ENCODE measurements at regions not wholly inside any gene's neighbourhood (a gene's known extent, or its start where the extent isn't known, plus 50 kb on each side); places are given as distances from the start of the nearest gene placed in this dataset.

- Mint-ChIP-seq H3K4me1 (no peaks in the 10 kb centered on the region), H3K27ac (no peak overlapping the region), H3K9me3 (ENCODE audit: insufficient read depth) (peaks cover 3% of the 10 kb centered on the region), H3K27me3 (no peaks in the 10 kb centered on the region), H3K4me3 (no peak overlapping the region)
- intact Hi-C loops (cut with micrococcal nuclease): no loop called here
- Histone ChIP-seq H3K9me3 (ENCODE audit: control extremely low read depth in 1 of 3, control insufficient read depth in 2 of 3, insufficient read depth in 1 of 3, low read length in 2 of 3) (peaks cover 0 to 3% (median 0%) of the 10 kb centered on the region in 3 donors), H3K27ac (ENCODE audit: low read length in 2 of 2) (no peak overlapping the region), H3K27me3 (replicated peaks in 1 of 4; ENCODE audit: control extremely low read depth in 1 of 4, control insufficient read depth in 3 of 4, insufficient read depth in 4 of 4, low read length in 3 of 4) (no peaks in the 10 kb centered on the region), H4K20me1 (ENCODE audit: control insufficient read depth, insufficient read depth, low read length, poor library complexity, severe bottlenecking) (no peaks in the 10 kb centered on the region), H3K36me3 (replicated peaks in 1 of 2; ENCODE audit: control extremely low read depth in 1 of 2, control insufficient read depth in 1 of 2, extremely low read depth in 1 of 2, insufficient read depth in 2 of 2, low read length in 1 of 2) (no peaks in the 10 kb centered on the region), H3K79me2 (ENCODE audit: control insufficient read depth, insufficient read depth, low read length) (no peaks in the 10 kb centered on the region), H3K9ac (ENCODE audit: low read length) (no peak overlapping the region), H3K4me2 (replicated peaks; ENCODE audit: low read depth, low read length, poor library complexity, severe bottlenecking) (no peak overlapping the region), H2AFZ (ENCODE audit: insufficient read depth, low read depth, low read length, poor library complexity, severe bottlenecking) (no peak overlapping the region), H3K4me3 (ENCODE audit: control extremely low read depth in 1 of 5, extremely low read depth in 1 of 5, insufficient read depth in 1 of 5, low read depth in 2 of 5, low read length in 4 of 5) (no peak overlapping the region), H3K4me1 (ENCODE audit: control insufficient read depth in 2 of 2, insufficient read depth in 2 of 2, low read length in 2 of 2) (no peaks in the 10 kb centered on the region)
- 63% methylated on average over 1 of the region's 2 CpGs for WGBS (ENCODE audit: insufficient coverage)
- TF ChIP-seq CTCF (IDR thresholded peaks at IDR 0.05) (no peak), EZH2 (IDR thresholded peaks at IDR 0.05; ENCODE audit: borderline replicate concordance, insufficient read depth, low read depth, low read length, poor library complexity, severe bottlenecking) (no peak)
- DNase-seq (no peak), ATAC-seq (ENCODE audit: low read depth) (no peak)
- ChIA-PET CTCF (no interaction called here), POLR2A (no interaction called here)
Observed at GRCh38 chr4:159904906-159905305, 802.0 kb downstream of the RAPGEF2 start.

- no peak overlapping the region for H3K4me3 Mint-ChIP-seq
- Histone ChIP-seq H3K4me3 (ENCODE audit: control extremely low read depth in 1 of 5, extremely low read depth in 1 of 5, insufficient read depth in 1 of 5, low read depth in 2 of 5, low read length in 4 of 5) (no peak overlapping the region), H3K9ac (ENCODE audit: low read length) (no peak overlapping the region), H3K4me1 (ENCODE audit: control insufficient read depth in 2 of 2, insufficient read depth in 2 of 2, low read length in 2 of 2) (no peaks in the 10 kb centered on the region), H3K27me3 (replicated peaks in 1 of 4; ENCODE audit: control extremely low read depth in 1 of 4, control insufficient read depth in 3 of 4, insufficient read depth in 4 of 4, low read length in 3 of 4) (no peaks in the 10 kb centered on the region), H3K79me2 (ENCODE audit: control insufficient read depth, insufficient read depth, low read length) (no peaks in the 10 kb centered on the region), H4K20me1 (ENCODE audit: control insufficient read depth, insufficient read depth, low read length, poor library complexity, severe bottlenecking) (no peaks in the 10 kb centered on the region), H2AFZ (ENCODE audit: insufficient read depth, low read depth, low read length, poor library complexity, severe bottlenecking) (no peak overlapping the region), H3K27ac (ENCODE audit: low read length in 2 of 2) (no peak overlapping the region), H3K4me2 (replicated peaks; ENCODE audit: low read depth, low read length, poor library complexity, severe bottlenecking) (no peak overlapping the region), H3K9me3 (ENCODE audit: control extremely low read depth in 1 of 3, control insufficient read depth in 2 of 3, insufficient read depth in 1 of 3, low read length in 2 of 3) (peaks cover 0 to 3% (median 0%) of the 10 kb centered on the region in 3 donors), H3K36me3 (replicated peaks in 1 of 2; ENCODE audit: control extremely low read depth in 1 of 2, control insufficient read depth in 1 of 2, extremely low read depth in 1 of 2, insufficient read depth in 2 of 2, low read length in 1 of 2) (no peaks in the 10 kb centered on the region)
- ATAC-seq (ENCODE audit: low read depth) (no peak), DNase-seq (no peak)
- POLR2A ChIA-PET: no interaction called here
- TF ChIP-seq CTCF (IDR thresholded peaks at IDR 0.05) (no peak), EZH2 (IDR thresholded peaks at IDR 0.05; ENCODE audit: borderline replicate concordance, insufficient read depth, low read depth, low read length, poor library complexity, severe bottlenecking) (no peak)
- no peak overlapping the region for H3K27ac Mint-ChIP-seq
- no peaks in the 10 kb centered on the region for H3K4me1 Mint-ChIP-seq
- peaks cover 3% of the 10 kb centered on the region for H3K9me3 Mint-ChIP-seq (ENCODE audit: insufficient read depth)
- no peaks in the 10 kb centered on the region for H3K27me3 Mint-ChIP-seq
- intact Hi-C loops (cut with micrococcal nuclease): no loop called here
- CTCF ChIA-PET: no interaction called here
Observed at GRCh38 chr4:159906051-159906450, 803.2 kb downstream of the RAPGEF2 start.

Measured in B cell (primary cell).